Esophagus squamous epithelium (tissue), 5 donors: ENCODE measurements at regions not wholly inside any gene's neighbourhood (a gene's known extent, or its start where the extent isn't known, plus 50 kb on each side); places are given as distances from the start of the nearest gene placed in this dataset.

Source experiments
- DNase-seq: peaks from one replicate; lab custom pipeline; 2025; lab: John Stamatoyannopoulos, UW
- H3K27ac ChIP-seq, 4 donors: fragments of 200-600 bp; sonication (generic); one replicate each; pipeline ENCODE4 v1.5.1; 2016 to 2019; ENCODE audit warnings: mild to moderate bottlenecking in 1 of 4
- H3K27me3 ChIP-seq, 4 donors: fragments of 200-600 bp; sonication (generic); 1 replicate in 3 of 4; 2 replicates in 1 of 4; pipeline versions ENCODE4 v1.5.1 to v1.6.0; 2017 to 2021; ENCODE audit warnings: antibody characterized with exemption in 1 of 4
- H3K36me3 ChIP-seq, 3 donors: fragments of 200-600 bp; sonication (generic); one replicate each; pipeline ENCODE4 v1.5.1; 2016 to 2019
- H3K4me1 ChIP-seq, 3 donors: fragments of 200-600 bp; sonication (generic); one replicate each; pipeline ENCODE4 v1.5.1; 2017 to 2019
- H3K4me3 ChIP-seq, 4 donors: fragments of 200-600 bp; sonication (generic); 1 replicate in 3 of 4; 2 replicates in 1 of 4; pipeline ENCODE4 v1.5.1; 2016 to 2019; ENCODE audit warnings: mild to moderate bottlenecking in 2 of 4, moderate library complexity in 1 of 4
- H3K9me3 ChIP-seq, 3 donors: fragments of 200-600 bp; sonication (generic); one replicate each; pipeline ENCODE4 v1.5.1; 2016 to 2019
- POLR2A ChIP-seq, 4 donors: fragments of 450-650 bp; IDR thresholded peaks; one replicate each; pipeline ENCODE4 v1.6.1; 2017; ENCODE audit warnings: antibody characterized with exemption in 4 of 4, mild to moderate bottlenecking in 4 of 4, moderate library complexity in 3 of 4
- WGBS, 2 donors: methylation state at CpG; one replicate each; pipeline ENCODE4 v1.1.5; 2018; 5-methylcytosine and 5-hydroxymethylcytosine counted together
- intact Hi-C: fragments of 100-400 bp; cut with DNase I; formaldehyde crosslinking; loops from one replicate; pipeline ENCODE4 v1.15.0; 2022
- TF ChIP-seq, protein P1 (sequence below), 6 experiments: fragments of 450-650 bp in 4 of 6; fragments of 200-600 bp in 2 of 6; sonication (generic) in 2 of 6; IDR thresholded peaks; one replicate each; pipeline ENCODE4 v1.5.1; 2016 to 2019; ENCODE audit warnings: antibody characterized with exemption in 6 of 6, mild to moderate bottlenecking in 4 of 6, moderate library complexity in 4 of 6
- donor health status: DM: yes; HTN: yes; CAD: no.

DNA sequence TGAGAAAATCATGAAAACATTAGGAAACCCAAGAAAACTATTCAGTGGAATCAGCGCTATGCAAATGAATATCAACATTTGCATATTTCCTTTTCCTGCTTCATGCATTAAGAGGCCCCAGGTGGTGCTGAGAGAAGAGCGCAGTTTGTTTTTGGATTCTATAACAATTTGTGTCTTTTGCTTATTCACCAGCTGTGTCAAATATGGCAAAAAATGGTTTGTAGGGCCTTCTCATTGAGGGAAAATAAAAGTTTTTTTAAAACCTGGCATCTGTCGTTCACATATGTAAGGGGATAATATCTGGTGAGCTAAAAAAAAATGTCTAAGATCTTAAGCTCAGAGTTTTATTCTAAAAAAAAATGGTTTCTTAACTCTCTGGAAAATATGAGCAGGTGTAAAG is 122.5 kb upstream of the ROBO2 start:
- Histone ChIP-seq H3K27ac (no peak overlapping the region), H3K4me1 (no peaks in the 10 kb centered on the region), H3K4me3 (no peak overlapping the region), H3K36me3 (no peaks in the 10 kb centered on the region), H3K27me3 (no peaks in the 10 kb centered on the region), H3K9me3 (no peaks in the 10 kb centered on the region)
- intact Hi-C loops, result no loop called here
- TF ChIP-seq, protein P1, sequence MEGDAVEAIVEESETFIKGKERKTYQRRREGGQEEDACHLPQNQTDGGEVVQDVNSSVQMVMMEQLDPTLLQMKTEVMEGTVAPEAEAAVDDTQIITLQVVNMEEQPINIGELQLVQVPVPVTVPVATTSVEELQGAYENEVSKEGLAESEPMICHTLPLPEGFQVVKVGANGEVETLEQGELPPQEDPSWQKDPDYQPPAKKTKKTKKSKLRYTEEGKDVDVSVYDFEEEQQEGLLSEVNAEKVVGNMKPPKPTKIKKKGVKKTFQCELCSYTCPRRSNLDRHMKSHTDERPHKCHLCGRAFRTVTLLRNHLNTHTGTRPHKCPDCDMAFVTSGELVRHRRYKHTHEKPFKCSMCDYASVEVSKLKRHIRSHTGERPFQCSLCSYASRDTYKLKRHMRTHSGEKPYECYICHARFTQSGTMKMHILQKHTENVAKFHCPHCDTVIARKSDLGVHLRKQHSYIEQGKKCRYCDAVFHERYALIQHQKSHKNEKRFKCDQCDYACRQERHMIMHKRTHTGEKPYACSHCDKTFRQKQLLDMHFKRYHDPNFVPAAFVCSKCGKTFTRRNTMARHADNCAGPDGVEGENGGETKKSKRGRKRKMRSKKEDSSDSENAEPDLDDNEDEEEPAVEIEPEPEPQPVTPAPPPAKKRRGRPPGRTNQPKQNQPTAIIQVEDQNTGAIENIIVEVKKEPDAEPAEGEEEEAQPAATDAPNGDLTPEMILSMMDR (IDR thresholded peaks at IDR 0.05), result no peak
- no peak for TF ChIP-seq POLR2A (IDR thresholded peaks at IDR 0.05)
- WGBS, 2 donors, result 79 to 83% methylated on average over 3 of the region's 3 CpGs
- no peak for DNase-seq

DNA sequence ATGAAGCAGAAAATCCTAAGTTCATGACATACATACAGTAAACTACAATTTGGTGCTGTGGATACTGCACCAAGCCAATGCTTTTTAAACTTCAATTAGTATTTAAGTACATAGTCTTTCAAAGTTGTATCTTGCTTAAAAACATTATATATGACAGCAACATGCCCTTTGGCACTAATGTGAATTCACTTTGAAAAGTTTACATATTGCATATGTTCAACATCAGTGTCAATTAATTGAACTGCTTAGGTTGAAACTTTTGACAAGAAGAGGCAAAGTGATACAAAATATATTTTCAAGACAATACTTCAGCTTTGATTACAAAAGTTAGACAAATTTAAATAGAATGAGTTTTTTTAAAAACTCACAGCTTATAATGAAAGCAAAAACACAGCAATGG is 119.4 kb upstream of the ROBO2 start:
- no peak overlapping the region for H3K4me3 ChIP-seq
- H3K9me3 ChIP-seq, result no peaks in the 10 kb centered on the region
- no peaks in the 10 kb centered on the region for H3K36me3 ChIP-seq
- no peaks in the 10 kb centered on the region for H3K27me3 ChIP-seq
- intact Hi-C loops, result no loop called here
- H3K27ac ChIP-seq, result no peak overlapping the region
- no peaks in the 10 kb centered on the region for H3K4me1 ChIP-seq
- TF ChIP-seq, protein P1 (IDR thresholded peaks at IDR 0.05), result no peak
- no peak for TF ChIP-seq POLR2A (IDR thresholded peaks at IDR 0.05)
- no peak for DNase-seq

DNA sequence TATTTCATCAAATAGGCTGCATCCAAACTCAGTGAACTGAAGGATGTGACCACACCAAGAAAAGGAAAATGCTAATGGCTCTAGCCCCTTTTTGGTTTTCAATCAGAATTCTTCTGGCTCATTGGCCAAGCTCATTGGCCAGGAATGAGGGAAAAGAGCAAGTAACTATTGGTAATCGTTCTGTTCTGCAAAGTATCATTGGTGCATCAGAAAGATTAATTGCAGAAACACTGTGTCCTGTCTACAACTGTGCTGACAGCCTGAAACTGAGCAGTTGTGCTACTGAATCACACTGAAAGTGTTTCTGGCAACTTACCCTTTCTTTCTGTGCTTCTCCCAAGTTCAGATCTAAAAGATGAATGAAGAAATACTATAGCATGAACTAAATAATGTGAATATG is 116.4 kb upstream of the ROBO2 start:
- TF ChIP-seq, protein P1 (IDR thresholded peaks at IDR 0.05), result no peak
- no peak for TF ChIP-seq POLR2A (IDR thresholded peaks at IDR 0.05)
- Histone ChIP-seq H3K27ac (no peak overlapping the region), H3K4me1 (no peaks in the 10 kb centered on the region), H3K36me3 (no peaks in the 10 kb centered on the region), H3K4me3 (no peak overlapping the region), H3K9me3 (no peaks in the 10 kb centered on the region), H3K27me3 (no peaks in the 10 kb centered on the region)
- intact Hi-C loops, result no loop called here
- no peak for DNase-seq
- 46 to 75% methylated on average over 1 of the region's 1 CpG for WGBS, 2 donors

DNA sequence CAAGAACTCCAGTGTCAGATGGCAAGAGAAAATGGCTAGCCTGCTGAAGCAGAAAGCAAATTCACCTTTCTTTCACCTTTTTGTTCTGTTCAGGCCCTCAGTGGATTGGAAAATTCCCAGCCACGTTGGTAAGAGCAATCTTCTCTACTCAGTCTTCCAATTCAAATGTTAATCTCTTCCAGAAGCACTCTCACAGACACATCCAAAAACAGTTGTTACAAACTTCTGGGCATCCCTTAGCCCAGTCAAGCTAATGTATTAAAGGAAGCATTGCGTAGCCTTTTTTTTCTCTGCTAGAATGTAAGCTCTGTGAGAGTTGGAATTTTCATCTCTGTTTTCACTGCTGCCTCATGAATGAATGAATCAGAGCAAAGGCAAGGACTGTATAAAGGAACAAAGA is 109.2 kb upstream of the ROBO2 start:
- Histone ChIP-seq H3K4me1 (no peaks in the 10 kb centered on the region), H3K4me3 (no peak overlapping the region), H3K9me3 (no peaks in the 10 kb centered on the region), H3K36me3 (no peaks in the 10 kb centered on the region), H3K27ac (no peak overlapping the region), H3K27me3 (no peaks in the 10 kb centered on the region)
- 56 to 63% methylated on average over 2 of the region's 2 CpGs for WGBS, 2 donors
- intact Hi-C loops, result no loop called here
- no peak for DNase-seq
- TF ChIP-seq, protein P1 (IDR thresholded peaks at IDR 0.05), result no peak
- no peak for TF ChIP-seq POLR2A (IDR thresholded peaks at IDR 0.05)

DNA sequence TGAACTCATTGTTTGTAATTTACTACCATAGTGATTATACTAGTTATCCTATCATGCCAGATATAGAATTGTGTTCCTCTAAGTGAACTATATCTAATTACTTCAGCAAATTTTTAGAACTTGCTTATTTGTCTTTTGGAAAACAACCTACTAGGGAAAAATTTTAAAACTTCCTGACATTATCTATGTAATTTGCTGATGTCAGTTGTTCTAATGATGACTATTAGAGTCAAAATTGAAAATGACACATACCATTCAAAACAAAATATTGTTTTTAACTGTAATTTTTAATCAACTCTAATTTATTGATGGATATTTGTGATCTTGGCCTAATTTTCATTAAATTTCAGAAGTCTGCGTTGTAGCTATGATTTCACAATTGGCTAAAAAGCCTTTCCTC is 106.7 kb upstream of the ROBO2 start:
- TF ChIP-seq, protein P1 (IDR thresholded peaks at IDR 0.05), result no peak
- no peak for TF ChIP-seq POLR2A (IDR thresholded peaks at IDR 0.05)
- 0 to 79% methylated on average over 1 of the region's 1 CpG for WGBS, 2 donors
- DNase-seq, result no peak
- no peaks in the 10 kb centered on the region for H3K27me3 ChIP-seq
- no peak overlapping the region for H3K27ac ChIP-seq
- no peaks in the 10 kb centered on the region for H3K4me1 ChIP-seq
- no peaks in the 10 kb centered on the region for H3K9me3 ChIP-seq
- H3K4me3 ChIP-seq, result no peak overlapping the region
- intact Hi-C loops, result no loop called here
- no peaks in the 10 kb centered on the region for H3K36me3 ChIP-seq
